ENCODE measurements at regions not wholly inside any gene's neighbourhood (a gene's known extent, or its start where the extent isn't known, plus 50 kb on each side); places are given as distances from the start of the nearest gene placed in this dataset.

DNA sequence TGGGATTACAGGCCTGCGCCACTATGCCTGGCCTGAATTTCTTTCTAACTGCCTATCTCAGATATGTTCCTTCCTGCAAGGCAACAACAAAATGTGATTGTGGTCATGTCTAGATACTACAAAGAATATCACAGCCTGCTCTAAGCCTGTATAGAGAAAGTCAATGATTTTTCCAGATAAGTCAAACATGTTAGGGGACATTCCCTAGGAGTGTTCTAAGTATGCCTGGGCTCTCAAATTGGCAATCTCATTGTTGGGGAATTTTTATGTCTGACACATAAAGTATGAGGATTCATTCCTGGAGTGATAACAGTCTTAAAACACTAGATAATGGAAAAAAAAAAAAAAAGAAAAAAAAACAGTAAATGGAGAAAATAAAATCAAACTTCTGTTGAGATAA lies 406.1 kb downstream of the GATA3 start:
- DNase-seq (ENCODE audit: extremely low spot score in 2 of 2) = no peak
- Histone ChIP-seq H3K4me1 (no peaks in the 10 kb centered on the region), H3K27ac (no peak overlapping the region), H3K27me3 (no peaks in the 10 kb centered on the region), H3K36me3 (no peaks in the 10 kb centered on the region), H3K4me3 (no peak overlapping the region), H3K9me3 (no peaks in the 10 kb centered on the region)
- TF ChIP-seq POLR2A (IDR thresholded peaks at IDR 0.05) = no peak
- no peak for TF ChIP-seq CTCF (IDR thresholded peaks at IDR 0.05)
- TF ChIP-seq POLR2AphosphoS5 (IDR thresholded peaks at IDR 0.05; ENCODE audit: insufficient read depth in 1 of 2, low read depth in 1 of 2) = no peak
- intact Hi-C loops (cut with DNase I) = no loop called here

DNA sequence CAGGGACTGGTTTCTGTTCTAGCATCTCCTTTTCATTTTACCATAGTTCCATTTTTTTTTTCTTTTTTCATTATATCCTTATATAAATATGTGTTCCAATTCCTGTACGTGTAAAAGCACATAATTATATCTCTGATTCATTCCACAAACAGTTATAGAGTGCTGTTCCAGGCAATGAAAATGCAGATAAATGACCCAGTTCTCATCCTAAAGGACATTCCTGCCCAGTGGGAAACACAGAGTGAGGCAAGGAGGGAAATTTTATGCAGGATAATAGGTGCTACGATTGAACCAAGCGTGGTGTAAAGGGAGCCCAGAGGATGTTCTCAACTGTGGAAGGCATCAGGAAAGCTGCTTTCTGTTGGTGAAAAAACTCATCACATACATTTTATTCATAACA lies 408.1 kb downstream of the GATA3 start:
- H3K27me3 ChIP-seq = no peaks in the 10 kb centered on the region
- no peak for TF ChIP-seq POLR2AphosphoS5 (IDR thresholded peaks at IDR 0.05; ENCODE audit: insufficient read depth in 1 of 2, low read depth in 1 of 2)
- TF ChIP-seq POLR2A (IDR thresholded peaks at IDR 0.05) = no peak
- no peak for TF ChIP-seq CTCF (IDR thresholded peaks at IDR 0.05)
- DNase-seq (ENCODE audit: extremely low spot score in 2 of 2) = no peak
- H3K27ac ChIP-seq = no peak overlapping the region
- no peaks in the 10 kb centered on the region for H3K36me3 ChIP-seq
- no peaks in the 10 kb centered on the region for H3K9me3 ChIP-seq
- no peaks in the 10 kb centered on the region for H3K4me1 ChIP-seq
- no peak overlapping the region for H3K4me3 ChIP-seq
- intact Hi-C loops (cut with DNase I) = no loop called here

DNA sequence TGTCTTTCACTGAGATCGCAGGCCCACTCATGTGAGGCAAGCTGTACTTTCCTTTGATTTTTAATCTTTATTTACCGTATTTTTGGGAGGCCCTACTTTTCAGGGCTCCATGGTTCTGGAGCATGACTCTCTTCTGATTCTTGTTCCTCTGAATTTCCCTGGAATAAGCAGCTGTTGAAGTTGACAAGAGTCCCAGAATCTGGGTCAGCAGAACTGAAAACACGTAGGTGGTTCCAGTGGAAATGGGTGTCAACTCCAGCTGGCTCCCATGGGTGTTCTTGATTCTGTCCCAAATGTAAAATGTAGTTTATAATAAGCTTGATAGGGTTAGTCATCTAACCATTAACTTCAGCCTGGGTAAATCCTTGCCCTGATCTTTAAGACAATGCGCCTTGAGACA lies 409.4 kb downstream of the GATA3 start:
- no peak overlapping the region for H3K4me3 ChIP-seq
- no peak overlapping the region for H3K27ac ChIP-seq
- DNase-seq (ENCODE audit: extremely low spot score in 2 of 2) = no peak
- H3K4me1 ChIP-seq = no peaks in the 10 kb centered on the region
- no peaks in the 10 kb centered on the region for H3K36me3 ChIP-seq
- no peaks in the 10 kb centered on the region for H3K27me3 ChIP-seq
- intact Hi-C loops (cut with DNase I) = no loop called here
- TF ChIP-seq POLR2A (IDR thresholded peaks at IDR 0.05) (no peak), CTCF (IDR thresholded peaks at IDR 0.05) (no peak), POLR2AphosphoS5 (IDR thresholded peaks at IDR 0.05; ENCODE audit: insufficient read depth in 1 of 2, low read depth in 1 of 2) (no peak)
- no peaks in the 10 kb centered on the region for H3K9me3 ChIP-seq

DNA sequence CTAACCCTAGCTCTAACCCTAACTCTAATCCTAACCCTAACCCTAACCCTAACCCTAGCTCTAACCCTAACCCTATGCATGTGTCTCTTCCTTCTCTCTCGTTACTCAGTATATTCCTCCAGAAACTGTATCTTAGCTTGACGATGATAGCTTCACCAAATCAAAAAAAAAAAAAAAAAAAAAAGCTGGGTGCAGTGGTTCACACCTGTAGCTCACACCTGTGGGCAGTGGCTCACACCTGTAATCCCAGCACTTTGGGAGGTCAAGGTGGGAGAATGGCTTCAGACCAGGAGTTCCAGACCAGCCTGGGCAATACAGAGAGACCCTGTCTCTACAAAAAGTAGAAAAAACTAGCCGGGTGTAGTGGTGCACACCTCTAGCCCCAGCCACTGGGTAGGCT lies 414.0 kb downstream of the GATA3 start:
- TF ChIP-seq POLR2A (IDR thresholded peaks at IDR 0.05) (no peak), CTCF (IDR thresholded peaks at IDR 0.05) (no peak), POLR2AphosphoS5 (IDR thresholded peaks at IDR 0.05; ENCODE audit: insufficient read depth in 1 of 2, low read depth in 1 of 2) (no peak)
- Histone ChIP-seq H3K4me1 (no peaks in the 10 kb centered on the region), H3K27ac (no peak overlapping the region), H3K27me3 (no peaks in the 10 kb centered on the region), H3K9me3 (no peaks in the 10 kb centered on the region), H3K36me3 (no peaks in the 10 kb centered on the region), H3K4me3 (no peak overlapping the region)
- DNase-seq (ENCODE audit: extremely low spot score in 2 of 2) = no peak
- intact Hi-C loops (cut with DNase I) = no loop called here

DNA sequence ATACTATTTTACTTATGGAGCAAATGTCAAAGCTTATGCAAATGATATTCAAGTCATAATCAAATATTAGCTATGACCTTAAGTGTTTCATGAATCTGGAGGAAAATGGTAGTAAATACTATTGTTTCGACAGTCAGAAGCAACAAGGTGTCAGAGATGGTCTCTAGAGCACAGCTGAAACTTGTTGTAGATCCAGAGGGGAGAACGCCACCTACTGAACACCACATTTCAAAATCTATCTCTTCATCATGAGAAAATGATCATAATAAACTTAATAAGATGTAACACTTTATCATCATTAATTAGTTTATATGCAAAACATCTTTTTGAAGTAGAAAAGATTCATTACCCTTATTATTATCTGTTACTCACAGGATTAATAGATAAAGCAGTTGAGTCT lies 418.7 kb downstream of the GATA3 start:
- H3K4me1 ChIP-seq = no peaks in the 10 kb centered on the region
- no peaks in the 10 kb centered on the region for H3K36me3 ChIP-seq
- H3K9me3 ChIP-seq = no peaks in the 10 kb centered on the region
- TF ChIP-seq CTCF (IDR thresholded peaks at IDR 0.05) = no peak
- no peak for TF ChIP-seq POLR2AphosphoS5 (IDR thresholded peaks at IDR 0.05; ENCODE audit: insufficient read depth in 1 of 2, low read depth in 1 of 2)
- no peak for TF ChIP-seq POLR2A (IDR thresholded peaks at IDR 0.05)
- no peak overlapping the region for H3K4me3 ChIP-seq
- DNase-seq (ENCODE audit: extremely low spot score in 2 of 2) = no peak
- intact Hi-C loops (cut with DNase I) = no loop called here
- H3K27me3 ChIP-seq = no peaks in the 10 kb centered on the region
- H3K27ac ChIP-seq = no peak overlapping the region
